GM12878 (cell line): ENCODE measurements at regions not wholly inside any gene's neighbourhood (a gene's known extent, or its start where the extent isn't known, plus 50 kb on each side); places are given as distances from the start of the nearest gene placed in this dataset.

ENCODE experiments used
- ATAC-seq: fragments of 200-7000 bp; cut with Tn5 transposase; 3 replicates; pipeline ENCODE4 v1.9.1; 2020; ENCODE audit warnings: mild to moderate bottlenecking, moderate library complexity
- BruUV-seq: library from RNA; stranded (reverse); fragments of 400-500 nt; replicated peaks from 2 replicates; lab custom pipeline; 2021; lab: Mats Ljungman, UMichigan
- CTCF ChIA-PET: fragments of 300-600 bp; sonication (Branson Sonifier 250); formaldehyde crosslinking; extraction: SDS; loops from one replicate; lab custom pipeline; 2021; ENCODE audit warnings: inconsistent platforms; lab: Yijun Ruan, JAX
- POLR2A ChIA-PET: fragments of 350-600 bp; formaldehyde crosslinking; extraction: SDS; loops from one replicate; lab custom pipeline; 2021; ENCODE audit warnings: inconsistent platforms; lab: Charles Lee
- RAD21 ChIA-PET: fragments of 300-600 bp; sonication (Branson Sonifier 250); formaldehyde crosslinking; loops from one replicate; lab custom pipeline; 2023; ENCODE audit warnings: antibody characterized with exemption; ENCODE audit not compliant: unreplicated experiment; lab: Charles Lee
- SMC1A ChIA-PET: fragments of 300-600 bp; sonication (Branson Sonifier 250); formaldehyde crosslinking; loops from one replicate; lab custom pipeline; 2023; ENCODE audit not compliant: unreplicated experiment, uncharacterized antibody; lab: Charles Lee
- DNase-seq: peaks from one replicate; pipeline ENCODE4 v3.0.0-alpha.2; 2011; ENCODE audit warnings: low read depth, low spot score
- FAIRE-seq: peaks from 3 replicates; lab custom pipeline; 2011; peaks lifted over from hg19 to GRCh38; lab: Jason Lieb, UNC
- H2AFZ ChIP-seq: 2 replicates; pipeline ENCODE4 v1.6.0; 2011; ENCODE audit warnings: low read depth, low read length, control low read depth; ENCODE audit not compliant: control insufficient read depth
- H3K27ac ChIP-seq: 2 replicates; pipeline ENCODE4 v1.5.1; 2011; ENCODE audit warnings: control low read depth; ENCODE audit not compliant: control insufficient read depth, insufficient read depth
- H3K27me3 ChIP-seq, 2 experiments: replicated peaks in 1 of 2; 2 replicates each; pipeline versions ENCODE4 v1.6.0 to v1.6.1; 2011; ENCODE audit warnings: low read length in 1 of 2; ENCODE audit not compliant: control insufficient read depth in 2 of 2, insufficient read depth in 2 of 2
- H3K36me3 ChIP-seq, 2 experiments: 2 replicates each; pipeline ENCODE4 v1.5.1; 2011; ENCODE audit warnings: low read length in 1 of 2; ENCODE audit not compliant: control insufficient read depth in 2 of 2, insufficient read depth in 2 of 2
- H3K4me1 ChIP-seq: 2 replicates; pipeline ENCODE4 v1.6.1; 2011; ENCODE audit warnings: mild to moderate bottlenecking, low read length, moderate library complexity, mixed read lengths; ENCODE audit not compliant: control insufficient read depth, insufficient read depth
- H3K4me2 ChIP-seq: 2 replicates; pipeline ENCODE4 v1.6.0; 2011; ENCODE audit warnings: control low read depth; ENCODE audit not compliant: control insufficient read depth, insufficient read depth
- H3K4me3 ChIP-seq: fragments of 200-600 bp; sonication (generic); 2 replicates; pipeline ENCODE4 v1.5.1; 2016
- H3K79me2 ChIP-seq: 2 replicates; pipeline ENCODE4 v1.6.0; 2011; ENCODE audit warnings: low read length; ENCODE audit not compliant: control insufficient read depth, insufficient read depth
- H3K9ac ChIP-seq: 2 replicates; pipeline ENCODE4 v1.8.0; 2011; ENCODE audit warnings: low read length, control low read depth, mixed read lengths; ENCODE audit not compliant: control insufficient read depth, insufficient read depth
- H3K9me3 ChIP-seq: replicated peaks from 3 replicates; pipeline ENCODE4 v1.5.1; 2011; ENCODE audit warnings: mild to moderate bottlenecking, low read length; ENCODE audit not compliant: control insufficient read depth, insufficient read depth
- H4K20me1 ChIP-seq: 2 replicates; pipeline ENCODE4 v1.6.0; 2011; ENCODE audit not compliant: control insufficient read depth, insufficient read depth
- HDAC2 ChIP-seq: fragments of 200-600 bp; sonication (generic); IDR thresholded peaks from 2 replicates; pipeline ENCODE4 v1.6.1; 2017
- IKZF1 ChIP-seq: fragments of 450-650 bp; conservative IDR thresholded peaks from 2 replicates; pipeline ENCODE4 v1.6.1; 2017; ENCODE audit warnings: antibody characterized with exemption, mild to moderate bottlenecking
- IKZF2 ChIP-seq, 2 experiments: fragments of 450-650 bp; IDR thresholded peaks; 2 replicates each; pipeline ENCODE4 v1.6.1; 2017; ENCODE audit warnings: mild to moderate bottlenecking in 2 of 2, moderate library complexity in 2 of 2
- MEF2A ChIP-seq: IDR thresholded peaks from 2 replicates; pipeline ENCODE4 v1.6.1; 2011; ENCODE audit warnings: low read depth, mild to moderate bottlenecking, low read length, moderate library complexity; ENCODE audit not compliant: insufficient read depth
- RB1 ChIP-seq: fragments of 450-650 bp; formaldehyde crosslinking; IDR thresholded peaks from 2 replicates; pipeline ENCODE4 v1.6.1; 2017; ENCODE audit warnings: mild to moderate bottlenecking, borderline replicate concordance
- SIX5 ChIP-seq: IDR thresholded peaks from 2 replicates; pipeline ENCODE4 v1.6.1; 2011; ENCODE audit warnings: mild to moderate bottlenecking, low read depth, low read length, moderate library complexity; ENCODE audit not compliant: severe bottlenecking
- SMAD1 ChIP-seq: fragments of 450-650 bp; IDR thresholded peaks from 2 replicates; pipeline ENCODE4 v1.6.1; 2018; ENCODE audit warnings: mild to moderate bottlenecking, low read depth; ENCODE audit not compliant: partially characterized antibody
- TBL1XR1 ChIP-seq: IDR thresholded peaks from 2 replicates; pipeline ENCODE4 v1.6.1; 2012; ENCODE audit warnings: low read depth, low read length, improper control_type of control experiment
- YBX1 ChIP-seq: fragments of 450-650 bp; IDR thresholded peaks from 2 replicates; pipeline ENCODE4 v1.6.1; 2016; ENCODE audit warnings: antibody characterized with exemption
- ZNF207 ChIP-seq: fragments of 450-650 bp; IDR thresholded peaks from 2 replicates; pipeline ENCODE4 v1.6.1; 2014; ENCODE audit warnings: antibody characterized with exemption, mild to moderate bottlenecking, borderline replicate concordance
- WGBS: methylation state at CpG from one replicate; pipeline ENCODE4 v1.1.6; 2016; ENCODE audit warnings: low lambda C conversion rate; ENCODE audit not compliant: insufficient replicate concordance, insufficient coverage; ENCODE audit errors: missing lambda C conversion rate; 5-methylcytosine and 5-hydroxymethylcytosine counted together
- in situ Hi-C: fragments of 300-500 bp; cut with MboI; formaldehyde crosslinking; loops from 9 replicates; pipeline ENCODE4 v1.14.3; 2018; ENCODE audit warnings: mixed read lengths
- intact Hi-C: fragments of 100-400 bp; cut with micrococcal nuclease; formaldehyde crosslinking; loops from one replicate; pipeline ENCODE4 v1.14.2; 2022; ENCODE audit not compliant: unreplicated experiment
- TF ChIP-seq, protein P1 (sequence below): fragments of 450-650 bp; IDR thresholded peaks from 2 replicates; pipeline ENCODE4 v1.6.1; 2017; ENCODE audit warnings: mild to moderate bottlenecking

DNA sequence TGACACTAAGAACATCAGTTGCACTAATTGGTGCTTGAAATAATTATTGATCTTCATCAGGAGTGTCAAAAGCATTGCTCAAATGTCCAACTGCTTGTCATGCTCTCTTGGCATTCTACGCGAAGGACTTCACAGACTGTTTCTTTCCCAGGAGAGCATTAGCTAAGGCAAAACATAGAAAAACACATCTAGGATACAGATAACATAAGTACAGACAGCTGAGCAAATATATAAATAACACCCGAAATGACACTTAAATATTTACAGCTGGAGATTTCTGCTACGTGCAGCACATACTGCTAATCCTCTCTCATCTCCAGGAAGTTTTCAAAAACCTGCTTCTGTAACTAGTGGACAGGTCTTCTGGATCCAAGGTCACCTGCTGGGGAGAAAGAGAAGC is 120.0 kb upstream of the PRMT8 start:
- Histone ChIP-seq H3K4me1 (no peaks in the 10 kb centered on the region), H3K4me2 (no peak overlapping the region), H4K20me1 (no peaks in the 10 kb centered on the region), H2AFZ (no peak overlapping the region), H3K79me2 (no peaks in the 10 kb centered on the region), H3K9ac (no peak overlapping the region), H3K4me3 (no peak overlapping the region), H3K9me3 (no peaks in the 10 kb centered on the region; the same call in 2 of the 3 replicates), H3K36me3 (no peaks in the 10 kb centered on the region)
- 4% methylated on average over 4 of the region's 4 CpGs for WGBS
- ATAC-seq (no peak), FAIRE-seq (no peak)
- CTCF ChIA-PET: interaction anchor here (0.7 kb wide), 1 partner anchor 33 kb away, joined by 4 read pairs; no protein-coding TSS in a partner anchor
- RAD21 ChIA-PET: no interaction called here
- SMC1A ChIA-PET: interaction anchor here (0.7 kb wide), 1 partner anchor 21 kb away, joined by 3 read pairs; no protein-coding TSS in a partner anchor
- intact Hi-C loops: no loop called here
- no TSS peak for BruUV-seq
- POLR2A ChIA-PET: no interaction called here
- no peak for TF ChIP-seq ZNF207
- no peak for TF ChIP-seq YBX1
- no peak for TF ChIP-seq SMAD1
- TF ChIP-seq, protein P1, sequence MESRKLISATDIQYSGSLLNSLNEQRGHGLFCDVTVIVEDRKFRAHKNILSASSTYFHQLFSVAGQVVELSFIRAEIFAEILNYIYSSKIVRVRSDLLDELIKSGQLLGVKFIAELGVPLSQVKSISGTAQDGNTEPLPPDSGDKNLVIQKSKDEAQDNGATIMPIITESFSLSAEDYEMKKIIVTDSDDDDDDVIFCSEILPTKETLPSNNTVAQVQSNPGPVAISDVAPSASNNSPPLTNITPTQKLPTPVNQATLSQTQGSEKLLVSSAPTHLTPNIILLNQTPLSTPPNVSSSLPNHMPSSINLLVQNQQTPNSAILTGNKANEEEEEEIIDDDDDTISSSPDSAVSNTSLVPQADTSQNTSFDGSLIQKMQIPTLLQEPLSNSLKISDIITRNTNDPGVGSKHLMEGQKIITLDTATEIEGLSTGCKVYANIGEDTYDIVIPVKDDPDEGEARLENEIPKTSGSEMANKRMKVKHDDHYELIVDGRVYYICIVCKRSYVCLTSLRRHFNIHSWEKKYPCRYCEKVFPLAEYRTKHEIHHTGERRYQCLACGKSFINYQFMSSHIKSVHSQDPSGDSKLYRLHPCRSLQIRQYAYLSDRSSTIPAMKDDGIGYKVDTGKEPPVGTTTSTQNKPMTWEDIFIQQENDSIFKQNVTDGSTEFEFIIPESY: no peak
- TF ChIP-seq IKZF2 (IDR thresholded peaks at IDR 0.05): no peak
- TF ChIP-seq IKZF1: no peak
- TF ChIP-seq HDAC2: no peak
- no peak for TF ChIP-seq MEF2A
- TF ChIP-seq TBL1XR1: no peak
- no peak for TF ChIP-seq SIX5
- no peak for TF ChIP-seq RB1
- TF ChIP-seq, all 136 proteins: peak for 0
- Histone ChIP-seq H3K27me3 (peaks cover 4 to 5% of the 10 kb centered on the region in 2 experiments; a peak in 2 of 4 replicates), H3K27ac (no peak overlapping the region)
- in situ Hi-C loops: no loop called here
- DNase-seq: no peak
